GM12891 (cell line): ENCODE measurements at regions not wholly inside any gene's neighbourhood (a gene's known extent, or its start where the extent isn't known, plus 50 kb on each side); places are given as distances from the start of the nearest gene placed in this dataset.
A peak's percentile ranks its signal among the peaks of the same experiment; 100 is the strongest.
"Not testable (repeated sequence)": the region's sequence is repeated elsewhere in the genome, so short reads cannot be mapped to it uniquely, and the experiment has no call there.

Experiments
- DNase-seq: peaks from one replicate; pipeline ENCODE4 v3.0.0; 2011; ENCODE audit warnings: low spot score; ENCODE audit not compliant: insufficient read length
- FAIRE-seq: peaks from 2 replicates; lab custom pipeline; 2011; peaks lifted over from hg19 to GRCh38; lab: Jason Lieb, UNC
- PAX5 ChIP-seq: IDR thresholded peaks from 2 replicates; pipeline ENCODE4 v1.6.1; 2011; ENCODE audit warnings: low read length, moderate library complexity, mild to moderate bottlenecking; ENCODE audit not compliant: insufficient read depth, severe bottlenecking
- POLR2A ChIP-seq: IDR thresholded peaks from 2 replicates; pipeline ENCODE4 v1.6.1; 2011; ENCODE audit warnings: low read depth, low read length, control low read depth
- POLR2AphosphoS5 ChIP-seq: IDR thresholded peaks from 2 replicates; pipeline ENCODE4 v1.6.1; 2011; ENCODE audit warnings: low read depth, low read length, control low read depth
- POU2F2 ChIP-seq: IDR thresholded peaks from 2 replicates; pipeline ENCODE4 v1.6.1; 2011; ENCODE audit warnings: low read depth, mild to moderate bottlenecking, control low read depth, low read length, moderate library complexity
- SPI1 ChIP-seq: IDR thresholded peaks from 2 replicates; pipeline ENCODE4 v1.6.1; 2011; ENCODE audit warnings: low read depth, low read length, control low read depth
- TAF1 ChIP-seq: IDR thresholded peaks from 2 replicates; pipeline ENCODE4 v1.6.1; 2011; ENCODE audit warnings: low read depth, low read length, control low read depth

DNA sequence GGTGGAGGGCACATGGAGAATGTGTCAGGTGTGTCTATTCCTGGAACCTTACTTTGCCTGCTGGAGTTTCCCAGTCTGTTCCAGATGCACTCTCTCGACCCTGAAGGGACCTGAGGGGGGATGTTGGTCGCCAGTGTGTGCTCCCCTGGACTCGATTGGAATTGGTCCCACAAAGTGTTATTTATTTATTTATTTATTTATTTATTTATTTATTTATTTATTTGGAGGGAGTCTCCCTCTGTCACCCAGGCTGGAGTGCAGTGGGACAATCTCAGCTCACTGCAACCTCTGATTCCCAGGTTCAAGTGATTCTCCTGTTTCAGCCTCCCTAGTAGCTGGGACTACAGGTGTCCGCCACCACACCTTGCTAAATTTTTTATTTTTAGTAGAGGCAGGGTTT lies 329.1 kb upstream of the ZNF337 start:
- FAIRE-seq, DNase-seq: not testable (repeated sequence)

DNA sequence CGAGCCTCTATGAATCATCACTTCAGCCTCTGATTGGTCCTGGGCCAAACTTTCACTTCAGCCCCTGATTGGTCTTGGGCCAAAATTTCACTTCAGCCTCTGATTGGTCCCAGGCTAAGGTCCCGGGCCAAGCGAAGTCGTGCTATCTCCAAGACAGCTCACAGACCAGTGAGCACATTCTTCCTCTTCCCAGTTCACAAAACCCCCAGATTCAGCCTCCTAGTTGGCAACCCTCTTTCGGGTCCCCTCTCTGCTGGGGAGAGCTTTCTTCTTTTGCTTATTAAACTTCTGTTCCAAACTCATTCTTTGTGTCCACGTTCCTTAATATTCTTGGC lies 314.3 kb upstream of the ZNF337 start:
- not testable (repeated sequence) for DNase-seq
- peak; percentile 48 for FAIRE-seq

DNA sequence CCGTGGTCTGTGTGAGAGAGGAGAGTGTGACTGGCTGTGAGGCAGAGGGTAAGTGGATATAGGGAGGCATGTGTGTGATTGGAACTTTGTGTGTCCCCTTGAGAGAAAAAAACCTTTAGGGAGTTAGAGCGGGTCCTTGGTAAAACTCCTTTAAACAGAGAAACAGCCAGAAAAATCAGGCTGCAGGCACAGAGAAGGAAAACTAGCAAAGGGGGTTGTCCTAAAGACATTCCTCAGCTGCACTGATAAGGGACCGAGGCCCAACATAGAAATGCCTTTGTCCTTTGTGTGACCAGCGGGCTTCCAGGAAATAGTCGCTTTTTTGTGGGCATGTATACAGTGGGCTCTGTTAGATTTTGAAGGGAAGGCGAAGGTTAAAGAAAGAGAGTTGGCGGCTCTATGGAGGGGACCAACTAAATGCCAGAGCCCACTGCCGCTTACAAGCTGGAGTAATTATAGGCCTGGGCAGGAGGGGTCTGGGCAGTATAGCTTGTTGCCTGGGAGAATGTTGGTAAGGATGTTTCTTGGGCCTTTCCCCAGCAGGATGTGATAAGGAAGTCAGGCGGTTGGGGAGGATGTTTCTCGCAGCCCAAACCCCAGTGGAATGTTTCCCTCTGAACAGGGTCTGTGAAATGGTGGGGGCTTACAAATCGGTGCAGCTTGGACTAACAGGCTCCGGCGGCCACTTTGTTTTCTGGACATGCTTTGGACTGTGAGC lies 313.7 kb upstream of the ZNF337 start:
- DNase-seq, FAIRE-seq: not testable (repeated sequence)

DNA sequence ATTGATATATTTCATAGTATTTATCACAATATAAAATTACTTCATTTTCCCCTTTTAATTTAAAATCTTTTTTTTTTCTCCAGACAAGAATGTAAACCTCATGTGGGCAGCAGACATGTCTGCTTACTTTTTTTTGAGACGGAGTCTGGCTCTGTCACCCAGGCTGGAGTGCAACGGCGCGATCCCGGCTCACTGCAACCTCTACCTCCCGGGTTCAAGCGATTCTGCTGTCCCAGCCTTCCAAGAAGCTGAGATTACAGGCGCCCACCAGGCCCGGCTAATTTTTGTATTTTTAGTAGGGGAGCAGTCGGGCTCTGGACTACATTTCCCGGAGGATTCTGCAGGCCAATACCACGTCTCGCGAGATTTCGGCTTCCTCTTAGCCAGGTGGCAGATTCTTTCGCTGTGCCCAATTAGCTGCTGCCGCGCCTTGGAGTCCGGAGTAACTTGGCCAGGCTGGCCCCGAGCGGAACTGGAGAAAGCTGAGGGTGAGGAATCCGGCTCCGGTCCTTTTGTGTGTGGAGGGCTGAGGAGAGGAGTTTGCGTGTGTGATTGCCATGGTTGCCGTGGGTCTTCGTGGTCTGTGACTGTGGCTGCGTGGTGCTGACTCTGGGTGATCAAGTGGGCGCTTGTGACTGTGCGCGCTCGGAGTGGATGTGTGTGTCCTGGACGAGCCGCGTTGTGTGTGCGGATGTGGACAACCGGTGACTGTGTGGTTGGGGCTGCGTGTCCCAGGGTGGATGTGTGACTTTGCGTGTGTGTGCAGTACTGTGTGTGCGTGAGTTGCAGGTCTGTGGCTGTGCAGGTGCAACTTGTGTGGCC lies 313.0 kb upstream of the ZNF337 start:
- not testable (repeated sequence) for FAIRE-seq, DNase-seq
- TF ChIP-seq POLR2A, result peak; percentile 62
- 0 out of 2 replicates have a peak, but pooled peaks have one; percentile 58 for TF ChIP-seq POLR2AphosphoS5

DNA sequence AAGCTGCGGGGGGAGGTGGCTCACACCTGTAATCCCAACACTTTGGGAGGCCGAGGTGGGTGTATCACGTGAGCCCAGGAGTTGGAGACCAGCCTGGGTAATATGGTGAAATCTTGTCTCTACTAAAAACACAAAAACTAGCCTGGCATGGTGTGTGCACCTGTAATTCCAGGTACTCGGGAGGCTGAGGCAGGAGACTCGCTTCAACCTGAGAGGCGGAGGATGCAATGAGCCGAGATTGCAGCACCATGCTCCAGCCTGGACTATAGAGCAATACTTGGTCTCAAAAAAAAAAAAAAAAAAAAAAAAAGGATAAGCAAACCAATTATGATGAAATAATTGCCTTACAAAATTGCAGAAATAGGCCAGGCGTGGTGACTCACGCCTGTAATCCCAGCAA lies 311.4 kb upstream of the ZNF337 start:
- not testable (repeated sequence) for DNase-seq, FAIRE-seq

DNA sequence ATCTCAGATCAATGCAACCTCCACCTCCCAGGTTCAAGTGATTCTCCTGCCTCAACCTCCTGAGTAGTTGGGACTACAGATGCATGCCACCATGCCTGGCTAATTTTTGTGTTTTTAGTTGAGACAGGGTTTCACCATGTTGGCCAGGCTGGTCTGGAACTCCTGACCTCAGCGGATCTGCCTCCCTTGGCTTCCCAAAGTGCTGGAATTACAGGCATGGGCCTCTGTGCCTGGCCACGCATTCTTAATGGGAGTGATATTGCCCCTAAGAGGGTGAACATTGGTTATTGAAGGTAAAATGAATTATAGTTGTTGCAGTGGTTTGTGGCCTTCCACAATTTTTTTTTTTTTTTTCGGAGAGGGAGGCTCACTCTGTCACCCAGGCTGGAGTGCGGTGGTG lies 309.5 kb upstream of the ZNF337 start:
- FAIRE-seq, DNase-seq: not testable (repeated sequence)

DNA sequence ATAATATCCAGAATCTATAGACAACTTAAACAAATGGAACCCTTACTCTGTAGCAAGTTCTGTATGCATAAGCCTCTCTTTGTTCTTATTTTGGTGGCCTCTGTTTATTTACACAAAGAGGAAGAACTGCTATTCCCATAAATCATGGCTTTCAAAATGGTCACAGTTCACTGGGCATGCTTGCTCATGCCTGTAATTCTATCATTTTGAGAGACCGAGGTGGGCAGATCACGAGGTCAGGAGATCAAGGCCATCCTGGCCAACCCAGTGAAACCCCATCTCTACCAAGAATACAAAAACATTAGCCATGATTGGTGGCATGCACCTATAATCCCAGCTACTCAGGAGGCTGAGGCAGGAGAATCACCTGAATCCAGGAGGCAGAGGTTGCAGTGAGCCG lies 307.3 kb upstream of the ZNF337 start:
- not testable (repeated sequence) for FAIRE-seq, DNase-seq

DNA sequence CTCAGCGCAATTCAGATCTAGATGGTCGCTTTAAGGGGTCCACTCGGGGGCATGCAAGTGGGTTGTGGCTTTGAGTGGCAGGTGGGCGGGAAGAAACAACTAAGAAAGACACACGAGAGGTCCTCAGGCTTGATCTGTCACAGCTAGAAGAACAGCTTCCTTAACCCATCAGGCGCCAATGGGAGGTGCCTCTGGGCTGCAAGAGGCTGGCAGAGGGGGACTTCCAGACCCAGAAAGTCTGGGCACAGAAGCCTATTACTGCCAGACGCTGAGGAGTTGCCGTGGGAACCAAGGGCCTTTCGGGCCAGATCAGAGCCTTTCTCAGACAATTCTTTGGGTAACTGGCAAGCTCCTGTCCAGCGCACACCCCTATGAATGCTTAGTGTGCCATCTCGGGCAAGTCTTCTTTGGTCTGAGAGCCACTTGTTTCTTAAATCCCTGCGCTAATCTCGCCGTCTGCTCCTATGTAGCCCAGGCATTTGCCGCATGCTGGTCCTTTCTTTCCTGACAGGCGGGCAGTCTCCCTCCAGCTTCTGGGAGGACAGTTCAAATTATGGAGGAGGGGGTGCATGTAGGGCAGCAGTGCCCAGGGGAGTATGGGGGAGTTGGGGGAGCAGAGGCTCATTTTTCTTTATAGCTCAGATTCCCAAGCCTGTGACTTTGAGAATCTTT lies 300.9 kb upstream of the ZNF337 start:
- FAIRE-seq, DNase-seq: not testable (repeated sequence)

DNA sequence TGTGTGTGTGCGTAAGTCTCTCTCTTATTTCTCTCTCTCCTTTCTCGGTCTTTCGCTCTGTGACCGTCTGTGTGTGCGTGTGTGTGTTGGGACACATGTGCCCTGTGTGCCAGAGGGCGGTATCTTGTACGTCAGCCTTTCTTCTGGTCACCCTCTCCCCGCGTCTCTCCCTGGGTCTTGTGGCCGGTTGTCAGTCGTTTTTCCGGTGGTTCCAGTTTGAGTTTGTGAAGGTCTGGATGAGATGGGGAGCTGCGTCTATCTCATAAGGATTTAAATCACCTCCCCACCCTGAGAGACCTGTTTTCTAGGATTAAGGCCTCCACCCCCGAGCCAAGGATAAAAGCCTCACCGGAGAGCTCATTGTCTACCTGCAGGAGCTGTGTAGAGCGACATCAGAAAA lies 295.5 kb upstream of the ZNF337 start:
- FAIRE-seq, result no peak
- no peak for DNase-seq

DNA sequence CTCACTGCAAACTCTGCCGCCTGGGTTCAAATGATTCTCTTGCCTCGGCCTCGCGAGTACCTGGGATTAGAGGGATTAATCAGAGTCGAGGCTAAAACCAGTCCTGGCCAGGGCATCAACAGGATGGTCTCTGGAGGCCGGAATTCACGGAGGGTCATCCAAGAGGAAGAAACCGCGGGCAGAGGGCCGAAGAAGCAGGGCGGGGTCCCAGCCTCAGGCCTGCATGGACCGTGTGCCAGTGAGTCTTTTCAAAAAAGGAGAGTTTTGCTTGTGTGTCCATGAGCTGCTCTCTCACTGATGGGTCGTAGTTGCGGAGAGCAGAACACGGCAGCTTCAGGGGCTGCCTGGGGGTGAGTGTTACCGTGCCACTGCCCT lies 295.1 kb upstream of the ZNF337 start:
- FAIRE-seq (no peak), DNase-seq (no peak)
- TF ChIP-seq SPI1 (no peak), POLR2AphosphoS5 (no peak), POLR2A (no peak), PAX5 (no peak), POU2F2 (no peak), TAF1 (no peak)

More for the DNA sequence above, 295.5 kb upstream of the ZNF337 start:
- TF ChIP-seq TAF1, result no peak
- no peak for TF ChIP-seq POU2F2
- TF ChIP-seq SPI1, result no peak
- no peak for TF ChIP-seq POLR2AphosphoS5
- TF ChIP-seq POLR2A, result no peak

DNA sequence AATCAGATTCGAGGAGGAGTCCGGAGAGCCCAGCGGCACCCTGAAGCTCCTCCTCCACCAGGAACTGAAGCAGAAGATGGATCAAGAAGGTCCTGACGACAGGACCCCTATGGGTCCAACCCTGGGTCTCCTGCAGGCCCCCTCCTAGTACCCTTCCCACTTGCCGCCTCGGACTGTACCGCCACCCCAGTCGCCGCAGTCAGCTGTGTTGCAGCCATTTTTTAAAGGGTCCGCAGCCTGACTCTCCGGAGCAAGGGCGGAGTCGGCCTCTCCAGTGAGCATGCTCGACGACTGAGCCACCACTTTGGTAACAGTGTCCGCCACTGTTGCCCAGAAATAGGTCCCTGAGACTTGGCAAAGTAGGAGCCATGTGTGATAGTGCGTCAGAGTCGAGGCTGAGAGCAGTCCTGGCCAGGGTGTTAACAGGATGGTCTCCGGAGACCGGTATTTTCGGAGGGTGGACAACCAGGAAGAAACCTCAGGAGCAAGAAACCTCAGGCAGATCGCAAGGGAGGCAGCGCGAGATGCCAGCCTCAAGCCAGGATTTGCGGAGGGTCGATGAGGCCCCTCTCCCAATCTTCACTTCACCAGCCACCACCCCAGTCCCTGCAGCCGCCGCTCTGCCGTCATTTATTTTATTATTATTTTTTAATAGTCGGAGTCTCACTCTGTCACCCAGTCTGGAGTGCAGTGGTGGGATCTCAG lies 294.6 kb upstream of the ZNF337 start:
- no peak for DNase-seq
- TF ChIP-seq SPI1, result no peak
- TF ChIP-seq TAF1, result no peak
- TF ChIP-seq POU2F2, result no peak
- no peak for TF ChIP-seq POLR2A
- TF ChIP-seq PAX5, result no peak
- no peak for TF ChIP-seq POLR2AphosphoS5
- no peak for FAIRE-seq

DNA sequence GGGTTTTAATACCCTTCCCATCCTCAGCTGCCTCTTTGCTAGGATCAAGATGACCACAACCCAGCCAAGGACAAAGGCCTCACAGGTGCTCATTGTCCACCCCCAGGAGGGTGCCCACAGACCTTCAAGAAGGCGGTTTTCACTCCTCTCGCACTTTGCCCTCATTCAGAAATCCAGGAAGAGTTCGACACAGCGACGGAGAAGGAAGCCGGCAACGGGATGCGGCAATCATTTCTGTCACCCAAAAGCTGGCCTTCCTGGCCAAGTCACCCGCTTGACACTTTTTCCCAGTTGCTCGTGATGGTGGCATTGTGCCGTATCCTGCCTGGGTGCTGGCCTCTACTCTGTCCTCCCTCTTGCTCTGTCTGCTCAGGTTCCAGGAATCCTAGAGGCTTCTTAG lies 293.0 kb upstream of the ZNF337 start:
- not testable (repeated sequence) for DNase-seq, FAIRE-seq
